ENCODE measurements at regions not wholly inside any gene's neighbourhood (a gene's known extent, or its start where the extent isn't known, plus 50 kb on each side); places are given as distances from the start of the nearest gene placed in this dataset.
A peak's percentile ranks its signal among the peaks of the same experiment; 100 is the strongest.

DNA sequence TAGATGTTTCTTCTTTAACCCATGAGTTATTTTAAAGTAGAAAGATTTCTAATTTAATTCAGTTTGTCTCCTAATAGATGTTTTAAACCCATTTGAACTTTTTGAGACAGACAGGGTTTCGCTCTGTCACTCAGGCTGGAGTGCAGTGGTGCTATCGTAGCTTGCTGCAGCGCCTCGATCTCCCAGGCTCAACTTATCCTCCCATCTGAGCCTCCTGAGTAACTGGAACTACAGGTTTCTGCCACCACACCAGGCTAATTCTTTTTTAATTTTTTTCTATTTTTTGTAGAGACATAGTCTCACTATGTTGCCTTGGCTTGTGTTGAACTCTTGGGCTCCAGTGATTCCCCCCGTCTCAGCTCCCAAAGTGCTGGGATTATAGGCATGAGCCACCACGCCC lies 53.0 kb upstream of the RAB18 start:
- DNase-seq (ENCODE audit: low read depth, low spot score): no peak

GRCh38 chr10:27450225-27450624 lies 53.9 kb upstream of the RAB18 start:
- no peak for DNase-seq (ENCODE audit: low read depth, low spot score)

- no peak for DNase-seq (ENCODE audit: low read depth, low spot score)
These were observed 54.5 kb upstream of the RAB18 start for GRCh38 chr10:27449571-27449970.

DNA sequence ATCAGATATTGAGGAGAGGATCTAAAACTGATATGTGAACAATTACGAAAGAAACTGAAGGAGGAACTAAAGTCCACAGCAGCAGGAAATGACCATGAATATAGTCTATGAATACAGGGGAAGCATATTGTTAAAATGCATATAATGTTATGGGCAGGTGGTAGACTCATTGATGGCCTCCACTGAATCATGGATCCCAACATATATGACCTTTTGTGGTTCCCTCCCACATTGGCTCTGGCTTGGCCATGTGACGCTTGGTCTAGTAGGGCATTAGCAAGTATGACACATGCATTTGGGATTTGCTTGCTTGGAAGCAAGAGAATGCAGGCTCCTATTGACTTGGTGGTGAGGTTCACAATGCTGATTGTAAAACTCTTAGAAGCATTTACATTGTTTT lies 55.2 kb upstream of the RAB18 start:
- no peak for DNase-seq (ENCODE audit: low read depth, low spot score)

DNA sequence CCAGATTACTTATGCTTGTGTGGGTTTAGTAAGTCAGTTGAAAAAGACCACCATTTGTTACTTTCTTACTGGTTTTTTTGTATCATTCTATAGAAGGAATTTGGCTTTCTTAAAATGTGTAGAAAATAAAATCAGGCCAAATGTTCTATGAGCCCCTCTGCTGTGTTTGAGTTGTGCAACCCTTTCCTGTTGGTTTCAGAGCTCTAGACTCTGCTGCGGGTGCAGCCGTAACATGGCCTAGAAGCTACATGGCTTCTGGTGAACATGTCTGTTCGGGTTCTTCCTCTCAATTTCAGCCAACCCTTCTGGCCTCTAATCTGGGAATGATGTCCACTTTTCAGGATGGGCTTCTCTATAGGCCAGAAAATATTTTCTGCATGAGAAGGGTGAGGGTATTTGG lies 56.6 kb upstream of the RAB18 start:
- no peak for DNase-seq (ENCODE audit: low read depth, low spot score)

GRCh38 chr10:27446091-27446918 lies 57.8 kb upstream of the RAB18 start:
- peak; percentile 9 for DNase-seq (ENCODE audit: low read depth, low spot score)

DNA sequence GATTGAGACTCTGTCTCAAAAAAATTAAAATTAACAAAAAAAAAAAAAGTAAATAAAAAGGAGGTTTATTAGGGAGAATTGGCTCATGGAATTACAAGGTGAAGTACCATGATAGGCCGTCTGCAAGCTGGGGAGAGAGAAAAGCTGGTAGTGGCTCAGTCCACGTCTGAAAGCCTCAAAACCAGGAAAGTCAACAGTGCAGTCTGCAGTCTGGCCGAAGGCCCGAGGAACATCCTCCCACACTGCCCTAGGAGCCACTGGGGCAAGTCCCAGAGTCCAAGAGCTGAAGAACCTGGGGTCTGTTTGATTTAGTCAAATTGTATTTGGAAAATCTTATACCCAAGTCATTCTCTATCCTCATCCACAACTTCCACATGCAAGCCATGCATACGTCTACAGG lies 59.0 kb upstream of the RAB18 start:
- no peak for DNase-seq (ENCODE audit: low read depth, low spot score)

DNA sequence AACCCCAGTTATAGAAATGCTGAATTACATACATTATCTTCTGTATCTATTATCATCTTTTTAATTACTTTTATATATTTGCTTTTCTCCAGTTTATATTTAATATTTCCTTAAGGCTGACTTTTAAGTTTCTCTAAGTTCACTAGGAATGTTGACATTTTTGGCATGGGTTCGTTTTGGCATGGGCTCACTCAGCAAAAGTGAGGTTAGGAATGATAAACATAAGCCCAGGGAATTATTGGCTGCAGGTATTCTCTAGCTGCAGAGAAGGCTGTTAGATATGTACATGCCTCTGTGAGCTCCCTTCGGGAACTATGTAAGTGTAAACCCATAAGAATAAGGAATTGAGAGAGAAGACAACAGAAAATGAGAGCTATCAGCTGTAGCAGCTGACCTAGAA lies 63.6 kb upstream of the RAB18 start:
- no peak for DNase-seq (ENCODE audit: low read depth, low spot score)

DNA sequence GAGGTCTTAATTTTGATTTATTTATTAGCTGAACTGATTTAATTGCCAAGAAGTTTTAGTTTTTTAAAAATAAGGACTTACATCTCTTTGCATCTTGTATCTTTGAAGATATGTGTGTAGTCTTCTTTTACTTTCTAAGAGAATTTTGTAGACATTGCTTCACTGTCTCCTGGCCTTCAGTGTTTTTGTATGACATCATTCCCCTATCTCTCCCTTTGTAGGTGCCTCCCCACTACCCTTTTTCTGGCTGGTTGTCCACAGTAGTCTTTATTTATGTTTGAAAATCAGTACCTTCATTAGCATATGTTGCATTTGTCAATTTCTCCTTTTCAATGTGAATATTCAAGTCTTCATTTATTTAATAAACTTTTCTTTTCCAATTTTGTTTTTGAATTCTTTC lies 64.1 kb upstream of the RAB18 start:
- DNase-seq (ENCODE audit: low read depth, low spot score): no peak

DNA sequence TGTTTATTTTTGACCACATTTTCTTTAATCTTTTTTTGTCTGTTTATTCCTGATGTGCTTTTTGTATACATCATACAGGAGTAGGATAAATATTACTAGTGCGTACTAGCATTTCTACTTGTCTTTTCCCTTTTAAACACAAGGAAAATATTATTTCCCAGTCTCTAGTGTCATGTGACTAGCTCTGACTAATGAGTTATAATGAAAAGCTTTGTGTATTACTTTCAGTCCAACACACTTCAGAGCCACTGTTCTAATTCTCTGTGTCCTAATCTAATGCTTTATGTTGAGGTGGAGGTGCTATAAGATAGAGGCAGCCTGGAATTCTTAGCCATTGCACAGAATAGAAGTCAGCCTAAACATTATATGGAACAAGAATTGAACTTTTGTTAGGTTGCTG lies 65.0 kb upstream of the RAB18 start:
- DNase-seq (ENCODE audit: low read depth, low spot score): no peak

DNA sequence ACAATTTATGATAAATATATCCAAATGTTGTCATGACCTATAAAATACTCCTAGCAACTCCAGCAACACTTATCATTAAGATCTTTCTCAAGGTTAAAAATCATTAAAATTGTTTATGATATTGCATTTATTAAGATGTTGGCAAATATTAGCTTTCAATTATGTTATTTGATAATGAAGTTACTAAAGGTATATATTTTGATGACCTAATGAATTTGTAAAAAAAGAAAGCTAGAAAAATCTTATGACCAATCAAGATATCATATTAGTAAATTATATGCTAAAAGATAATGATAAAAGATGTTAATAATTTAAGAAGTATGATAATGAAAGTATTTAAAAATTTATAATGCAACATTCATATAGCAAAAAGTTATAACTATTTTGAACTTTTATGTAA lies 66.3 kb upstream of the RAB18 start:
- no peak for DNase-seq (ENCODE audit: low read depth, low spot score)

DNA sequence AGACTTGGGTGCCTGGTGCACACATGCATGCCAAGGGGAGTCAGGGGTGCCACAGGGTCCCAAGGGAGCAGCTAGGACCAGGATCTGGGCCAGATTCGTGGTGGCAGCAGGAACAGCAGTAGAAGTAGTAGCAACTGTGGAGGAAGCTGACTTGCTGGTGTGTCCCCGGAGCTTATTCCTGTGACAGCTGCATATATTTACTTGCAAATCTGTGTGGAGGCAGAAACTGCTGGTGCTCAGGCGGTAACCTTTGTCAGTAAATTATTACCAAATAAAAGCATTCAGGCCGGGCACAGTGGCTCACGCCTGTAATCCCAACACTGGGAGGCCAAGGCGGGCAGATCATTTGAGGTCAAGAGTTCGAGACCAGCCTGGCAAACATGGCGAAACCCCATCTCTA lies 67.4 kb upstream of the RAB18 start:
- no peak for DNase-seq (ENCODE audit: low read depth, low spot score)

DNA sequence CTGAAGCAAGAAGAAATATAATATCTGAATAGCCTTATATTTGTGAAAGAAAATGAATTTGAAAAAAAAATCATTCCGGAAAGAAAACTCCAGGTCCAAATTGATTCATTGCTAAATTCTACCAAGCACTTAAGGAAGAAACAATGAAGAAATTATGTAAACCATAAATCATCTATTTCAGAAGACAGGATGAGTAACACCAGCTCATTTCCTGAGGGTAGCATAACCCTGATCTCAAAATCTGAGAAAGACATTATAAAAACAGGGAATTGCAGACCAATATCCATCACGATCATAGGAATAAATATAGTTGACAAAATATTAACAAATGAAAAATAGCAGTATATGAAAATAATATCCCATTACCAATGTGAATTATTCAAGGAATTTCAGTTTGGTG lies 70.1 kb upstream of the RAB18 start:
- no peak for DNase-seq (ENCODE audit: low read depth, low spot score)

DNA sequence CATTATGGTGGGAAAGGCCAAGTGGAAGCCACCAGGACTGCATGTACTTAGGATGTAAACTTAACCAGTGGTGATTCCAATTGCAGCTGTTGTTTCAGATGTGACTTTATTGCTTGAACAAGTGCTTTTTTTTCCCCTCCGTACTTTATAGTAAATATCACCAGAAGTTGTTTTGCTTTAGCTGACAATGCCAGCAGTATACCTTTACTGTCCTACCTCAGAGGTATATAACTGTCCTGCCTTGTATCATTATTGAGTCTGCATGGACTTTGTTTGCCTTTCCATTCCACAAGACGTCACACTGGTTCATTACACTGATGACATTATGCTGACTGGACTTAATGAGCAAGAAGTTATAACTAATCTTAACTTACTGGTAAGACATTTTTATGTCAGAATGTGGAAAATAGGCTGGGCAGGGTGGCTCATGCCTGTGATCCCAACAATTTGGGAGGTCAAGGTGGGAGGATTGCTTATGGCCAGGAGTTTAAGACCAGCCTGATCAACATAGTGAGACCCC lies 77.1 kb upstream of the RAB18 start:
- no peak for DNase-seq (ENCODE audit: low read depth, low spot score)

DNA sequence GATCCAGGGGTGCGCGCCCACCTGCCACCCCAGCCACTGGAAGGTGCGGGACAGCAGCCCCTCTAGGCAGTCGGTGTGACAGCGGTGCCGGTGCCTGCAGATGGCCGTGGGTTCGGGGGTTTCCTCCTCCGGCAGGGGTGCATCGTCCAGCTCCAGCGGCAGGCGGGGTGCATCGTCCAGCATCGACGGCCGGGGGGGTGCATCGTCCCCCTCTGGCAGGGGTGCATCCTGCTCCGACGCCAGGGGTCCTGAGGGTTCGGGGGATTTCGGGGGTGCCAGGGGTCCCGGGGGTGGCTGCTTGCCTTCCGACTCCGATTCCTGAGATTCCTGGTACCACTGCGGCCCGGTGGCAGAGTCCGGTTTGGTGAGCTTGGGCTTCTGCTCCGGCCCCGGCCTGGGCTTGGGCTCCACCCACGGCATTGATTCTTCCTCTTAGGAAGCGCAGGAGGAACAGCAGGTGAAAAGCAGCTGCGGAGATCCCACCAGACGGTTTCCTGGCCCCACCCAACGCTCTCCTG lies 90.2 kb upstream of the RAB18 start:
- no peak for DNase-seq (ENCODE audit: low read depth, low spot score)

- DNase-seq (ENCODE audit: low read depth, low spot score): no peak
These were observed 90.7 kb upstream of the RAB18 start for GRCh38 chr10:27413387-27413786.

GRCh38 chr10:27410153-27410552 lies 94.0 kb upstream of the RAB18 start:
- DNase-seq (ENCODE audit: low read depth, low spot score): no peak

DNA sequence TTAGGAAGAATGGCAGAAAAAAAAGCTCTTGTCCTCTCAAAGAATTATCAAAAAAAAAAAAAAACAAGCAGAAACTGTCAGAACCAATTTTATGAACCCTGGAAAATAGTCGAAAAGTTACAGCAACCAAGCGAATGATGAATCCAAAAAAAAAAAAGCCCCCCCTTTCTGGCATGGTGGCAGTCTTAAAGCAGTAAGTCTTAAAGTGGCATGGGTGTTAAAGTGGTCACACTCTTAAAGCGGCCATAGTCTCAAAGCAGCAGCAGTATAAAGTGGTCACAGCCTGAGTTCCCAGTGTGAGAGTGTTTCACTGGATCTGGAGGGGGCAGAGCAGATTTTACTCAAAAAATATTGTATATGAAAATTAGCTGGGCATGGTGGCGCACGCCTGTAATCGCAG lies 96.8 kb upstream of the RAB18 start:
- no peak for DNase-seq (ENCODE audit: low read depth, low spot score)

- no peak for DNase-seq (ENCODE audit: low read depth, low spot score)
These were observed 104.2 kb upstream of the RAB18 start for GRCh38 chr10:27399871-27400270.

- no peak for DNase-seq (ENCODE audit: low read depth, low spot score)
These were observed 110.1 kb upstream of the RAB18 start for GRCh38 chr10:27393961-27394360.

GRCh38 chr10:27392606-27393005 lies 111.5 kb upstream of the RAB18 start:
- DNase-seq (ENCODE audit: low read depth, low spot score): no peak

DNA sequence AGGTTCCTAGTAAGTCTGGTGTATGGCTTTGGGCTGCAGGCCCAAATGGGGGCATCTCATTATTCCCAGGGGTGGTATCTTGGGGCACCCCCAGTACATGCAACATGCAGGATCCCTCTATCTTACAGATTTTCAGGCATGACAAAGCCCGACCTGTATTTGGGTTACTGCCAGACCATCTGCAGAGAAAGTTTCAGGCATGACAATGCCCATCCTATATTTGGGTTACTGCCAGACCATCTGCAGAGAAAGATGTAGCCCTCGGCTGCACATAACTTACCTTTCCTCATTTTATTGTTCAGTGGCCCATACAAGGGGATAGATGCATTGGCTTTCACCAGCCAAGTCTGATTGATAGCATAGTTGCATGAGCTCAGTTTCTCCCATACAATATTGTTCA lies 112.2 kb upstream of the RAB18 start:
- DNase-seq (ENCODE audit: low read depth, low spot score): no peak

DNA sequence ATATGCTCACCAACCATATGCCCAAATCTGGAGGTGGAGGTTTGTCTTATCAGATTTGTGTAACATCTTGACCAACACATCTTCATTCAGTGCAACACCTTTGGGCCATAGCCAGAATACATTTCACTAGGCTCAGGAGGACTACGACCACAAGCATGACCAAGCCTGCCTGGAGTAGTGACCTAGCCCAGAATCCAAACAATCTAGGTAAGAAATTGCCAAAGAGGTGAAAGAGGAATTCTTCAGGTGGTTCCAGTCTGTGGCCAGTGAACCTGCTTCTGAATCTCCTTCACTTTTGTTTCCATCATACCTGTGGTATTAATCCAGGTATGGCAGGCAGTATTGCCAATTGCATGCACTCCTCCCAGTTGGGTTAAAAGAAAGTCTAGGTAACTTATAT lies 112.8 kb upstream of the RAB18 start:
- no peak for DNase-seq (ENCODE audit: low read depth, low spot score)

GRCh38 chr10:27390681-27391080 lies 113.4 kb upstream of the RAB18 start:
- no peak for DNase-seq (ENCODE audit: low read depth, low spot score)

Measured in smooth muscle cell of the brain vasculature (primary cell).